Panc1 (cell line): ENCODE measurements at regions not wholly inside any gene's neighbourhood (a gene's known extent, or its start where the extent isn't known, plus 50 kb on each side); places are given as distances from the start of the nearest gene placed in this dataset.

ENCODE experiments used
- ATAC-seq: fragments of 200-7000 bp; cut with Tn5 transposase; 2 replicates; pipeline ENCODE4 v1.9.1; 2020; ENCODE audit warnings: mild to moderate bottlenecking, moderate library complexity
- BruUV-seq: library from RNA; stranded (reverse); fragments of 400-500 nt; replicated peaks from 2 replicates; lab custom pipeline; 2021; lab: Mats Ljungman, UMichigan
- CTCF ChIA-PET: fragments of 300-600 bp; sonication (Branson Sonifier 250); formaldehyde crosslinking; loops from one replicate; lab custom pipeline; 2022; ENCODE audit warnings: antibody characterized with exemption; lab: Charles Lee
- POLR2A ChIA-PET: fragments of 300-600 bp; sonication (Branson Sonifier 250); formaldehyde crosslinking; loops from one replicate; lab custom pipeline; 2022; ENCODE audit warnings: antibody characterized with exemption; lab: Charles Lee
- DNase-seq: peaks from one replicate; pipeline ENCODE4 v3.0.0-alpha.2; 2010; ENCODE audit warnings: low read depth, low spot score
- H3K27ac ChIP-seq: 2 replicates; pipeline ENCODE4 v1.5.1; 2011; ENCODE audit warnings: mild to moderate bottlenecking, low read length, inconsistent platforms
- H3K27me3 ChIP-seq: fragments of 200-500 bp; sonication (Bioruptor generic); 2 replicates; pipeline ENCODE4 v1.6.0; 2014; ENCODE audit warnings: low read length, inconsistent platforms; ENCODE audit not compliant: control insufficient read depth, insufficient read depth
- H3K36me3 ChIP-seq: fragments of 200-500 bp; sonication (Bioruptor generic); 2 replicates; pipeline ENCODE4 v1.5.1; 2014; ENCODE audit warnings: inconsistent platforms, mild to moderate bottlenecking, low read length, moderate library complexity; ENCODE audit not compliant: control insufficient read depth, insufficient read depth
- H3K4me1 ChIP-seq: 2 replicates; pipeline ENCODE4 v1.5.1; 2011; ENCODE audit warnings: inconsistent platforms, mild to moderate bottlenecking, low read length, moderate library complexity; ENCODE audit not compliant: control insufficient read depth, insufficient read depth
- H3K4me3 ChIP-seq, 2 experiments: 2 replicates each; pipeline ENCODE4 v1.5.1; 2011 to 2012; ENCODE audit warnings: low read depth in 2 of 2, low read length in 2 of 2, mild to moderate bottlenecking in 2 of 2, inconsistent platforms in 1 of 2, moderate library complexity in 1 of 2
- H3K9me3 ChIP-seq: fragments of 200-500 bp; sonication (Bioruptor generic); 2 replicates; pipeline ENCODE4 v1.5.1; 2014; ENCODE audit warnings: low read depth, mild to moderate bottlenecking, inconsistent platforms, low read length, moderate library complexity; ENCODE audit not compliant: control insufficient read depth, insufficient read depth
- CTCF ChIP-seq: fragments of 450-650 bp; IDR thresholded peaks from 2 replicates; pipeline ENCODE4 v1.5.1; 2017; ENCODE audit warnings: mild to moderate bottlenecking
- POLR2AphosphoS5 ChIP-seq: IDR thresholded peaks from 2 replicates; pipeline ENCODE4 v1.6.1; 2012; ENCODE audit warnings: mild to moderate bottlenecking, low read depth, low read length, moderate library complexity
- SIN3A ChIP-seq: IDR thresholded peaks from 2 replicates; pipeline ENCODE4 v1.6.1; 2012; ENCODE audit warnings: low read depth, mild to moderate bottlenecking, low read length, moderate library complexity, borderline replicate concordance; ENCODE audit not compliant: insufficient read depth
- TCF7L2 ChIP-seq: IDR thresholded peaks from 2 replicates; pipeline ENCODE4 v1.6.1; 2011; ENCODE audit warnings: mild to moderate bottlenecking, low read depth, low read length, inconsistent platforms
- in situ Hi-C: cut with HindIII; loops from 2 replicates; pipeline ENCODE4 v1.10.0; 2016; ENCODE audit warnings: low sequenced_read_pairs, low pct_unique_long_range_greater_than_20kb
- intact Hi-C: fragments of 100-400 bp; cut with micrococcal nuclease; formaldehyde crosslinking; loops from one replicate; pipeline ENCODE4 v1.10.0; 2022; ENCODE audit not compliant: unreplicated experiment
- TF ChIP-seq, protein P1 (sequence below), 2 experiments: IDR thresholded peaks; 2 replicates each; pipeline ENCODE4 v1.6.1; 2011 to 2012; ENCODE audit warnings: low read depth in 2 of 2, control low read depth in 1 of 2, low read length in 1 of 2, mild to moderate bottlenecking in 1 of 2, moderate library complexity in 1 of 2; ENCODE audit not compliant: insufficient read depth in 1 of 2

GRCh38 chr6:147740326-147740725 is 231.8 kb downstream of the SAMD5 start:
- intact Hi-C loops, result no loop called here
- BruUV-seq, result no TSS peak
- no peaks in the 10 kb centered on the region for H3K36me3 ChIP-seq
- no peak overlapping the region for H3K4me3 ChIP-seq
- H3K27me3 ChIP-seq, result no peaks in the 10 kb centered on the region
- no peaks in the 10 kb centered on the region for H3K4me1 ChIP-seq
- ChIA-PET CTCF (no interaction called here), POLR2A (interaction anchor here (0.6 kb wide), 1 partner anchor 114 kb away, joined by 9 read pairs; no protein-coding TSS in a partner anchor)
- H3K27ac ChIP-seq, result no peak overlapping the region
- H3K9me3 ChIP-seq, result no peaks in the 10 kb centered on the region
- TF ChIP-seq CTCF (no peak), SIN3A (no peak), POLR2AphosphoS5 (no peak), TCF7L2 (no peak)
- TF ChIP-seq, protein P1, sequence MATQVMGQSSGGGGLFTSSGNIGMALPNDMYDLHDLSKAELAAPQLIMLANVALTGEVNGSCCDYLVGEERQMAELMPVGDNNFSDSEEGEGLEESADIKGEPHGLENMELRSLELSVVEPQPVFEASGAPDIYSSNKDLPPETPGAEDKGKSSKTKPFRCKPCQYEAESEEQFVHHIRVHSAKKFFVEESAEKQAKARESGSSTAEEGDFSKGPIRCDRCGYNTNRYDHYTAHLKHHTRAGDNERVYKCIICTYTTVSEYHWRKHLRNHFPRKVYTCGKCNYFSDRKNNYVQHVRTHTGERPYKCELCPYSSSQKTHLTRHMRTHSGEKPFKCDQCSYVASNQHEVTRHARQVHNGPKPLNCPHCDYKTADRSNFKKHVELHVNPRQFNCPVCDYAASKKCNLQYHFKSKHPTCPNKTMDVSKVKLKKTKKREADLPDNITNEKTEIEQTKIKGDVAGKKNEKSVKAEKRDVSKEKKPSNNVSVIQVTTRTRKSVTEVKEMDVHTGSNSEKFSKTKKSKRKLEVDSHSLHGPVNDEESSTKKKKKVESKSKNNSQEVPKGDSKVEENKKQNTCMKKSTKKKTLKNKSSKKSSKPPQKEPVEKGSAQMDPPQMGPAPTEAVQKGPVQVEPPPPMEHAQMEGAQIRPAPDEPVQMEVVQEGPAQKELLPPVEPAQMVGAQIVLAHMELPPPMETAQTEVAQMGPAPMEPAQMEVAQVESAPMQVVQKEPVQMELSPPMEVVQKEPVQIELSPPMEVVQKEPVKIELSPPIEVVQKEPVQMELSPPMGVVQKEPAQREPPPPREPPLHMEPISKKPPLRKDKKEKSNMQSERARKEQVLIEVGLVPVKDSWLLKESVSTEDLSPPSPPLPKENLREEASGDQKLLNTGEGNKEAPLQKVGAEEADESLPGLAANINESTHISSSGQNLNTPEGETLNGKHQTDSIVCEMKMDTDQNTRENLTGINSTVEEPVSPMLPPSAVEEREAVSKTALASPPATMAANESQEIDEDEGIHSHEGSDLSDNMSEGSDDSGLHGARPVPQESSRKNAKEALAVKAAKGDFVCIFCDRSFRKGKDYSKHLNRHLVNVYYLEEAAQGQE (IDR thresholded peaks at IDR 0.05; ENCODE audit: insufficient read depth in 1 of 2, low read depth in 2 of 2, low read length in 1 of 2), result no peak
- no peak for ATAC-seq
- in situ Hi-C loops, result no loop called here
- DNase-seq, result no peak

DNA sequence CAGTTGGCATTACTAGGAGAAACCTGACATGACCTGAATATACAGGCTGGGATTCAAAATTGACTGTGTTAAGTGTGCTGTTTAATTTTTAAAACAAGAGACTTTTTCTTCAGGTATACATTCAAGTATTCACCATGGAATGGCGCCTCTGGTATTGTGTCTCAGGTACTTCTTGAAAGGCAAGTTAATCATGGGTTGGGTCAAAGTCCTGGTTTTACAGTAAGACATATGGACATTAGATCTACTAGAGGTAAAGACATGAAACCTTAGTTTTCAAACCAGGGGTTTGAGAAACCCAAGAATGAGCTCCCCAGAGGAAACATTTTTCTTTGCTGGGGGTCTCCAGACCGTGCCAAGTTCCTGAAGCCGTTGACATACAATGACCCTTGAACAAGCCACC is 232.4 kb downstream of the SAMD5 start:
- BruUV-seq, result no TSS peak
- no peak overlapping the region for H3K4me3 ChIP-seq
- no peaks in the 10 kb centered on the region for H3K27me3 ChIP-seq
- H3K4me1 ChIP-seq, result no peaks in the 10 kb centered on the region
- H3K9me3 ChIP-seq, result no peaks in the 10 kb centered on the region
- POLR2A ChIA-PET, result no interaction called here
- no peaks in the 10 kb centered on the region for H3K36me3 ChIP-seq
- in situ Hi-C loops (no loop called here), intact Hi-C loops (no loop called here)
- H3K27ac ChIP-seq, result no peak overlapping the region
- ATAC-seq, result no peak
- TF ChIP-seq, protein P1 (IDR thresholded peaks at IDR 0.05; ENCODE audit: insufficient read depth in 1 of 2, low read depth in 2 of 2, low read length in 1 of 2), result no peak
- TF ChIP-seq SIN3A (no peak), POLR2AphosphoS5 (no peak), TCF7L2 (no peak), CTCF (no peak)
- DNase-seq, result no peak
- CTCF ChIA-PET, result no interaction called here
